SHP77 (cell line): ENCODE measurements at regions not wholly inside any gene's neighbourhood (a gene's known extent, or its start where the extent isn't known, plus 50 kb on each side); places are given as distances from the start of the nearest gene placed in this dataset.
"Not testable (repeated sequence)": the region's sequence is repeated elsewhere in the genome, so short reads cannot be mapped to it uniquely, and the experiment has no call there.

Experiments
- DNase-seq, 2 experiments: peaks; one replicate each; lab custom pipeline; 2025; lab: John Stamatoyannopoulos, UW

DNA sequence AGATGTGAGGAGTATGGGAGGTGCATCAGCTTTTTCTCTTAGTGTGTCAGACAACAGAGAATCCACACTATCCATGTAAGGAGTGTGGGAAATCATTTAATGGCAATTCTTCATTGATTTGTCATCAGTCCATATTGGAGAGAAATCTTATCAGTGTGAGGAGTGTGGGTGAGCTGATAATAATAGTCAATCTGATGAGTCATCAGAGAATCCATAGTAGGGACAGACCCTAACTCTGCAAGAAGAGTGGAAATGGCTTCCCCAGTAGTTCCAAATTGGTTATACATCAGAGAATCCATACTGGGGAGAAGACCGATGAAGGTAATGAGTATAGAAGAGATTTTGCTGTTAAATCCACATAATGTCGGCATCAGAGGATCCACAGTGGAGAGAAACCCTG lies 150.5 kb upstream of the THUMPD2 start:
- DNase-seq: no peak

DNA sequence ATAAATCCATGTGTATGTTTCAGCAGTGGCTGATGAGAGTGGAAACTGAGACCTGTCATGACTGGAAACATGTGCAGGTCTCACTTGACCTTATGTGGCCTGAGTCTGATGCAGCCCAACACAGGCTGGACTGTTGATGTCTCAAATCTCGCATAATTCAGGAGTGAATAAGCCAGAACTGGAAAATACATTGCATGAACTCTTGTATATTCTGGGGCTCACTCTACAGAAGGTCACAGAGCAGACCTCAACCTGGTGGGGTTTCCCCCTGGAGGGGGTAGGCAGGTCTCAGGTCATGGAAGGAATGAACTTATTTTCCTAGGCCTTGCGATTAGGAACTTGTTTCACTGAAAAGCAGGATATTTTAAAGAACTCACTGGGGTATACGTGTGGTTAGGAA lies 146.3 kb upstream of the THUMPD2 start:
- no peak for DNase-seq

DNA sequence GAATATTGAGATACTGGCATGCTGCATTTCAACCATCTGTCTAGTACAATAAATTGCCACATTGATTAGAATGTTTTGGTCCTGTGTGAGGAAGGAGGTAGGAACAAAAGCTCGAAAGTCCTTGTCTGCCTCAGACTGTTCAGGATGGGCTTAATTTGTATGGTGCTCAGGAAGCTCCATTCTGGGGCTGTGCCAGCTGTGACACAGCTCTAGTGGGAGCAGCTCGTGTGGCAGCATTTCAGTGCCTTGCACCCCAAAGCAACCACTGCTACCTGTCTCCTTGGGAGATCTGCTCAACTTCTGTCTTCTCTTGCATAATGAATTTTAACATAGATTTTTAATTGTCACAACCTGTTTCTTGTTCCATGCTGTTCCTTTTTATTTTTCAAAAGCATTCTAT lies 144.4 kb upstream of the THUMPD2 start:
- no peak for DNase-seq

DNA sequence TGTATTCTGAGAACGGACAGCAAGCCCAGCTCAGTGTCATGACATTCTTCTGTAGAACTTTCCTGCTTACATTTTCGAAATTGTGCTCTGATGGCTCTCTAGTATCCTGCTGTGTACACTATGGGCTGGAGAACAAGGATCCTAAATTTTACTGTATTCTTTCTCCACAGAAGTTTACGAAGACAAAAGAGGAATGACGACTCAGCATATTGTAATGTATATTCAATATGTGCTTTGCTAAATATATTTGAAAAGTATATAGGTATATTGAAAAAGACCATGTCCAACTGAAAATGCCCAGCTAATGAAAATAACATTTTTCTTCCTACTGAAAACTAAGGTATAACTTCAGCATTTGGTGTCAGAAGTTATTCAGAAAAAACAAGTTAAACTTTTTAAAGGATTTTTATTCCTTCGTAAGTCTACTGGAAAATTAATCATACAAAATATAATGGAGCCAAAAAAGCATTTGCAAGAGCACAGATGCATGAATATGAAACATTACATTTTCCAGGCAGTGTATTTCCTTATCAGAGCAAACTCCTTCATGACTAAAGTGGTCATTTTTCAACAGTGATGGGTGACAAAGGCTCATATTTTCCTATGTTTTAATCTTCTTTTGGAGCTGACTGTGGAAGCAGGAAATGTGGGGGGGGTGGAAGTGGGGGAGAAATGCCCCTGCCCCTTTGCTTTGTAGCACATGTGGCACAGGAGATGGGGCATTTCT lies 143.8 kb upstream of the THUMPD2 start:
- DNase-seq: no peak

DNA sequence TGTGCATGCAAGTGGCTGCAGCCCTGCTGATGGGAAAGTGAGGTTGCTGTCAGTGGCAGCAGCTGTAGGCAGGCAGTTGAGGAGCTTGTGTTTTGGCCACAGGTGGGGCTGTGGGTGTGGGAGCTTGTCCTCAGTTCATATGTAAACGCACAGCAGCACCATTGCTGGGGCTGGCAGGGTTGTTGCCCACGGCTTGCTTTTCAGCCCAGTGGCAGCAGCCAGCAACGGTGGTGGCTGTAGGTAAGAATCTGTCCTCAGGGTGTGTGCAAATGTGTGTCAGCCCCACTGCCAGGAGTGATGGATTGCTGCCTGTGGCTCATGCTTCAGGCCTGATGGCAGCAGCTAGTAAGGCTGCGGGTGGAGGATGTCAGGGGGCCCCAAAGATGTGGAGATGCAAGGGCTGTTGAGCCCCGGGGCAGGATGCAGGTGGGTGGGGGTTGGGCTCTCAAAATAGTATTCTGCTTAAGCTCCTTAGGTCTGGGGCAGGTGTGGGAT lies 141.3 kb upstream of the THUMPD2 start:
- DNase-seq: no peak

DNA sequence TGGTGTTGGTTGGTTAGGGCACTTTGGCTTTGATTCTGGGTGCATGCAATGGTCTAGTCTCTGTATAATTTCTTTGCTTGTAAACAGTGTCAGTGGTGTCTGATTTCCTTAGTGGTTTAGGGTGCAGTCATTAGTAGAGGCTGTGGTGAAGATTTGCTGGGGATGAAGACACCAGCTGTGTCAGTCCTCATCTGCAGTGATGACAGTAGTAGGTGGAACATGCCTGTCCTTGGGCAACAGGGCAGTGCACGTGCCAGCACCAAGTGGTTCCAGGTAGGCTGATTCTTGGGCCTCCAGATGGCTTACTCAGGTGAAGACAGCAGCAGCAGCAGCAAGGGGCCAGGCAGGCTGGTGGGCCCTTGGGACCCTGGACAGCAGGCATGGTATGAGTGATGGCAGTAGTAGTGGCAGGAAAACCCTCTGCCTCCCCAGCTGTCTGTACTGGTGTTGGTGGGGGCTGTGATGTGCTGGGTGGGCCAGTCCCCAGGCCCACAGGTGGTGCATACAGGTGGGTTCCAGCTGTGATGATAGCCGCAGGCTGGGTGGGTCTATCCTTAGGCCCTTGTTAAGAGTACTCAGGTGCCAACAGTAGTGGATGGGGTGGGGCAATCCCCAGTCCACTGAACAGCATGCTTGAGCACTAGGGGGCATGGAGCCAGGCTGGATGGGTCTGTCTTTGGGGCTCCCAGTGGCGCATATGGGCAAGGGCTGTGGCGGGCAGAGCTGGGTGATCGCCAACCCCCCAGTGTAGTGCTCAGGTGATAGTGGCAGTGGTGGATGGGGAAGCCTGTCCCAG lies 140.7 kb upstream of the THUMPD2 start:
- no peak for DNase-seq

DNA sequence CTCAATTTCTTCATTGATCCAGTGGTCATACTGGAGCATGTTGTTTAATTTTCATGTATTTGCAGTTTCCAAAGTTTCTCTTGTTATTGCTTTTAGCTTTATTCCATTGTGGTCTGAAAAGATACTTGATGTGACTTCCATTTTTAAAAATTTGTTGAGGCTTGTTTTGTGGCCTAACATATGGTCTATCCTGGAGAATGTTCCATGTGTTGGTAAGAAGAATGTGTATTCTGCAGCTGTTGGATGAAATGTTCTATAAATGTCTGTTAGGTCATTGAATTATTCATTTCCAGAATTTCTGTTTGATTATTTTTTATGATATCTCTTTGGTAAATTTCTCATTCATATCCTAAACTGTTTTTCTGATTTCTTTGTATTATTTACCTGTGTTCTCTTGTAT lies 139.8 kb upstream of the THUMPD2 start:
- DNase-seq: no peak

DNA sequence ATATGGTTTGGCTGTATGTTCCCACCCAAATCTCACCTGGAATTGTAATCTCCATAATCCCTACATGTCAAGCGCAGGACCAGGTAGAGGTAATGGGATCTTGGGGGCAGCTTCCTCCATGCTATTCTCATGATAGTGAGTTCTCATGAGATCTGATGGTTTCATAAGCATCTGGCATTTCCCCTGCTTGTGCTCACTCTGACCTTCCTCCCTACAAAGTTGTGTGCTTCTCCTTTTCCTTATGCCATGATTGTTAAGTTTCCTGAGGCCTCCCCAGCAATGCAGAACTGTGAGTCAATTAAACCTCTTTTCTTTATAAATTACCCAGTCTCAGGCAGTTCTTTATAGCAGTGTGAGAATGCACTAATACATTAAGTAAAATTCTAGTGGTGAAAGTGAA lies 138.3 kb upstream of the THUMPD2 start:
- DNase-seq: not testable (repeated sequence)

DNA sequence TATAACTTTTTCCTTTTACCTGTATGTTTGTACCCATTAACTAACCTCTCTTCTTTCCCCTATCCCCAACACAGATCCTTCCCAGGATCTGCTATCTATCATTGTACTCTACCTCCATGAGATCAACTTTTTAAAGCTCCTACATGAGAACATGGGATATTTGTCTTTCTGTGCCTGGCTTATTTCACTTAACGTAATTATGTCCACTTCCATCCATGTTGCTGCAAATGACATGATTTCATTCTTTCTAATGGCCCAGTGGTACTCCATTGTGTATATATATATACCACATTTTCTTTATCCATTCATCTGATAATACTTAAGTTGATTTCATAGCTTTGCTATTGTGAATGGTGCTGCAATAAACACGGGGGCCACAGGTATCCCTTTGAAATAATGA lies 135.9 kb upstream of the THUMPD2 start:
- DNase-seq: no peak

DNA sequence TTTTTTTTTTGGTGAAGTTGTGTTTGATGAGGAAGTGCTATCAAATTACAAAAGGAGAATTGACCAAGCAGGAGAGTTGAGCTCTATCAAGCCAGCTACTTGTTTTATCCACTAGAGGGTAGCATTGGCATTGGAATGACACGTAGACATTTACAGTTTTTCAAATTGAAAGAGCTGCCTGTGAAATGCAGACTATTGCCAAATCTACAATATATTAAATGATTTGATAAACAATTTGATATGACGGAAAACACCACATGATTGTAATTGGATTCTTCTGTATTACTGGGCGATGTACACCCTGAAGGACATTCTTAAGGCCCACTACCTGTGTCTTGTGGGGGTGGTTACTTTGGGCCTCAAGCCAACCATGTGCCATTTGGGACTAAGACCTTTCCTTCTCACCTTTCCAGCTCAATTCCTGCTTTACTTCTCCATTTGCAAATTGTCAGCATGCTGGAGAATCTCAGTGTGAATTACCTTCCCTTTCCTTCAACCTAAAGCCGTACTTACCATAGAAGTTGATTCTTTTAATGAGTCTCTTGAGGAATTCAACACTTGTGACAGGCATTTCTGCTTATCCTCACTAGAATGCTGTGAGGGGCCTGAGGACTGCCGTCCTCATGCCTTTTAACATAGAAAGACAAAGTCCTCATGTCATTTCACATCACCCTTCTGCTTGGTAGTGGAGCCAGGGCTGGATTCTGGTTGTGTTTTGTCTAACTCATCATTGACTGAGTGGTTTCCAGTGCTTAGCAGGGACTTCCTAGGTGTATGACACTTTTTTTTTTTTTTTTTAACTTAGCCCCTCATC lies 134.8 kb upstream of the THUMPD2 start:
- DNase-seq: peak; percentile 26 to 46

DNA sequence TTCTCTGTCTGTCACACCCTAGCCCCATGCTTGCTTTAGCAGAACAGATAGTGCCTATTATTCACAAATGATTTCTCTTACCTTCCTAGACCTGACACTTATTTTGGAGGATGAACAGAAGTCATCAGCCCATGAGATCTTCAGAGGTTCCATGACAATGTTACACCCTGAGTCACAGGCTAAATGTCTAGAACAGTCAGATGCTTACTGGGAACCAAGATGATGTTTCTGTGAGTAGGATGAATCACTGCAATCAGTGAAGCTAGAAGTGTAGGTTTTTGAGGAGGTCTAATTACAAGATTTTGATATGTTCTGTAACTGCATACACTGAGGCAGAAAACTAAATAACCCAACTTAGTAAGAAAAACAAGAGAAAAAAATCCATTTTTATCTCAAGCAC lies 123.0 kb upstream of the THUMPD2 start:
- no peak for DNase-seq

DNA sequence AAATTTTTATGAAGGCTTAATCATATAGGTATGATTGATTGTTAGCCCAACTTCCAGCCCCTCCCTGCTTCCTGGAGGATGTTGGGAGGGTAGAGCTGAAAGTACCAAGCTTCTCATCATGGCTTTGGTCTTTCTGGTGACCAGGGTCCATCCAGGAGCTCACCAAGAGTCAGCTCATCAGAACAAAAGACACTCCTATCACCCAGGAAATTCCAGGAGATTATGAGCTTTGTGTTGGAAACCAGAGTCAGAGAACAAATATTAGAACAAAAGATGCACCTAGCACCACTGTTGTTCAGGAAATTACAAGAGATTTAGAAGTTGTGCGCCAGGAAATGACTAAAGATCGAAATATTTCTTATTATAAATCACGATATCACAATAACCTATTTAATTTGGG lies 119.9 kb upstream of the THUMPD2 start:
- no peak for DNase-seq

DNA sequence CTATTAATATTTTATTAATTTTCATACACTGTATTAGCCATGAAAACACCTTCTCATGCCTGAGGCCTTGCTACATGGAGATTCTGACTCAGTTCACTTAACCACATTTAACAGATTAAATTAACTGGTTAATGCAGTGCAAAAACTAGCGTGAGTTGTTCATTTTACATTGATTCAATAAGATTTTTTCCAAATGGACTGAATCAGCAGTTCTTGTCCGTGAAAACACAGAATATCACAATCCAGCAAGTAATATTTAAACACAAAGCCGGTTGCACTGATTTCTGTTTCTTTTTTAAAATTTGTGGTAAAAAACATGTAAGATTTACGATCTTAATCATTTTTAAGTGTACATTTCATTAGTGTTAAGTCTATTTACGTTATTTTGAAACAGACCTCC lies 118.2 kb upstream of the THUMPD2 start:
- no peak for DNase-seq

DNA sequence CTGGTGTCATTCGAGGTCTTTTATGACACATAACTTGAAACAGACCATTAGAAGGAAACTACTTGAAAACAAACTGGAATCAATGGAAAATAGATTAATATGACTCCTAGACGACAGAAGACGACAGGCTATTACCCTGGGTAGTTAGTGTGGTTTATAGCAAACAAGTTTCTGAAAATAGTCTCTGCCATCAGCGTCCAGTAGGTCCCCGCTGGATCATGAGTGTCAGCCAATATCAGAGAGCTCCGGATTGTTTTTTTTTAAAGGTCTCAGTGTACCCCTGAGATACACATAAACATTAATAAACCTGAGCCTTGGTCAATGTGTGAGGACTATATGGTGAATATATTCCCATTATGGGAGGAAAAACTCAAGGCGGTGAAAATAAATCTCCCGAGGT lies 115.0 kb upstream of the THUMPD2 start:
- no peak for DNase-seq

DNA sequence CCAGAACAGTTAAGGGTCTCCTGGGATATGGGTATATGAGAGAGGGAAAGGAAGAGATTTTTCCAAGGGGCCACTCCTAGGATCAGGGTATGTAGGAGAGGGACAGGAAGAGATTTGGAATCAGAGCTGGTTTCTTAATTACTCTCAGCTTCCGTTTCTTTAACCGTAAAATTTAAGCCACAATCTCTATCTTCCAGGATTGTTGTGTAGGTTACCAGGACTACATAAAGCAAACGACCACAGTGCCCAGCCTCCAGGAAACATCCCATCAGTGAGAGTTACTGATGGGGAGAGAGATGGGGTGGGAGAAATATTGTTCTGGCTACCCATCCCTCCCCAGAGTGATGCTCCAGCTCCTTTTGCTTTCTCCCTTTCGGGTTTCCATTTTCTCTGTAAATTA lies 114.6 kb upstream of the THUMPD2 start:
- no peak for DNase-seq

DNA sequence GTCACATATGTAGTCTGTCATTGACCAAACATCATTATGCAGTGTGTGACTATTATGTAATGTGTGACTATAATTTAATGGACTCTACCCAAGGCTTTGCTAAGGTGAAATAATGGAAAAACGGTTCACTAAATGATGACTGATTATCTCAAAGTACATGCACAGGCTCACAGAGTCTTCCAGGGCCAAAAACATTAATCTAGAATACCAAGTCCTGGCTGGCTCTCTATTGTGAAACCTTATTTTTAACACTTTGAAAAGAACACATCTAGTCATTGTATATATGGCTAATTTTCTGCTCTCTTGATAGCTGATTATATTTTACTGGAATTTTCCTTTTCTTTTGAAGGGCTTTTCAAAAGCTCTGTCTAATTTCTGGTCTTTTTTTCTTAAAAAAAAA lies 102.9 kb upstream of the THUMPD2 start:
- DNase-seq: no peak

DNA sequence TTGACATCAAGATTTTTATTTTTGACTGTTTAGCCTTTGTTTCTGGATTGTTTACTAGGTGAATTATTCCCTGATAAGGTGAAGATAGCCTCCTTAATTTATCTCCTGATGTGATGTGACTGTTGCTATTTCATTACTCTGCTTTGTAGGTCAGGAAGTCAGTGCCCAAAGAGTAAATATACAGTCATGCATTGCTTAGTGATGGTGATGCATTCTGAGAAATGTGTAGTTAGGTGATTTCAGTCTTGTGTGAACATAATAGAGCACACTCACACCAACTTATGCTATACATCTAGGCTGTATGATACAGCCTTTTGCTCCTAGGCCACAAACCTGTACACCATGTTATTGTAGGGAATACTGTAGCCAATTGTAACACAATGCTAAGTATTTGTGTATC lies 102.4 kb upstream of the THUMPD2 start:
- no peak for DNase-seq

DNA sequence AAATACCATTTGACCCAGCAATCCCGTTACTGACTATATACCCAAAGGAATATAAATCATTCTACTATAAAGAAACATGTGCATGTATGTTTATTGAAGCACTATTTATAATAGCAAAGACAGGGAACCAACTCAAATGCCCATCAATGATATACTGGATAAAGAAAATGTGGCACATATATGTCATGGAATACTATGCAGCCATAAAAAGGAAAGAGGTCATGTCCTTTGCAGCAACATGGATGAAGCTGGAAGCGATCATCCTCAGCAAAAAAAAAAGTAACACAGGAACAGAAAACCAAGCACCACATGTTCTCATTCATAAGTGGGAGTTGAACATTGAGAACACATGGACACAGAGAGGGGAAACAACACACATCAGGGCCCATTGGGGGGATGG lies 99.9 kb upstream of the THUMPD2 start:
- not testable (repeated sequence) for DNase-seq

DNA sequence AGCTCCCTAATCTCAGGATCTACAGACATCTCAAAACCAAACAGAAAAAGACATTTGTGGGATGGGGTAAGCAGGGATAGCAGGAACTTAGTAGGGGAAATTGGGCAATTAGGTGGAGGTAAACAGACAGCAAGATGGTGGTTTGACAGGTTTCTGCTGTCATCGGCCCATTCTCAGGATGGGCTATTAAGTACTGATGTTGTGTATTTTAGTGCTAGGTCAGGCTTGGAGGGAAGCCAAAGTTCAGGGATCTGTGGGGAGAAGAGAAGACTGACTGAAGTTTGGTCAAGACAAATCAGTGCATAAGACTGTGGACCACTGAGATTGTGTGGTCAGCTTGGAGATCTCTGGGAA lies 96.8 kb upstream of the THUMPD2 start:
- no peak for DNase-seq

DNA sequence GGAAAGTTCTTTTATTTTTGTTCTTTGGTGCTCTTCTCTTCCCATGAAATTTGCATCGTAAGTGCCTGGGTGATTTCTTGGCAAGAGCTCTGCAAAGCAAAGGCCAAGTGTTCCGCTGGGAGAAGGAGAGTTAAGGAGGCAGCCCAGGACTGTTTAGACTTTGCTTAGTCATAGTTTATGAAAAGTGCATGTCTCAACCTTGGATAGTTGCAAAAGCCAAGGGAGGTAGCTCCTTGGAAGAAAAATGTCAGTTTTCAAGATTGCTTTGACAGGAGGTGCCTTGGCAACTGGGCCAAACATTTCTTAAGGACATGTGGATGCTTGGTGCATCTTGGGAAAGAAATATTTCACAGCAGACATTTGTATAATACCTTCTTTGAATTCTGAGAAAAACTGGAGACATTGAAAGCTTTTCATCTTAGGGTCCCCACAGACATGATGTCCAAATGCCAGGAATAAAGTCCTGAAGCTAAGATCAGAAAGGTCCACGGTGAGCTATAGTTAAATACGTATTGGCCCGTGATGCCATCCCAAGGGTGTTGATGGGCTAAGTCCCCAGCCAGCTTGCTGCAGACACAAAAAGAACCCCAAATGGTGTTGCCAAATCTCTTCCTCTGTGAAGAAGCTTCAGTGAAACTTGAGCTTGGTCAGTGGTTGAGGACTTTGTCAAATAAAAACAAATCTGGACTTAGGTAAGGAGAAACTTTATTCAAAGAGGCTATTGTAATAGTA lies 96.3 kb upstream of the THUMPD2 start:
- no peak for DNase-seq

DNA sequence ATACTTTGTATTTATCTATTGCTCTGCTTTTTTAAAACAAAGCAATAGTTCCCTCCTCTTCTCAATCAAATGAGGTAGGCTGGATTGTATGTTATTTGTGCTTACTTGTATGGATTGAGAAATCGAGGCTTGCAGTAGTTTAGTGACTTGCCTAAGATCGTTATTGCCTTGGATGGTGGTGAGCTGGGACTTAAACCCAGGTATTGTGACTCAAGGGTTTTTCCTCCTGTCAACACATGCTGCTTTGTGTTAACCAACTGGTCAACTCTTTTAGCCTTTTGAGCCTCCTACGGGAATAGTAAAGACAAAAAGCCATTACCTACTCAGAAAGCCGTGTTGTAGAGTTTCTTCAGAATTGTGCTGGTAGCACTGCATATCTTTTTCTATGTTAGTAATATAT lies 95.2 kb upstream of the THUMPD2 start:
- DNase-seq: no peak

DNA sequence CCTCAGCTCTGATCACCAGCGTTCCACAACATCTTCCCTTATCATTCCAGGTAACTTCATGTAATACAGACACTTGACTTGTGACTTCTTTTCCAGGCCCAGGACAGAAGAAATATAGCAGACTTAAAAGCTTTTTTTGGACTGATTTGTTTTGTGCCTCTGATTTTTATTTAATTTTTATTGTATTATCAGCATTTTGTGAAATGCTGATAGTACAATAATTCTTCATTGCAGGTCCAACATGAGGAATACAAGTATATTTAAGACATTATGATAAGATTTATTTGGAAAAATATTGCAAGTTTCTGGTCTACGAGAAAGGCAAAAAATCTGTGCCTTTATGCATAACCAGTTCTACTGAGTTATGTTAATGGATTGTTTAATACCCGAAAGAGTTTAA lies 94.5 kb upstream of the THUMPD2 start:
- no peak for DNase-seq
